GM12878 (cell line): ENCODE measurements at regions not wholly inside any gene's neighbourhood (a gene's known extent, or its start where the extent isn't known, plus 50 kb on each side); places are given as distances from the start of the nearest gene placed in this dataset.

Experiments
- EGR1 ChIP-seq, 2 experiments: IDR thresholded peaks; 1 replicate in 1 of 2; 2 replicates in 1 of 2; pipeline ENCODE4 v1.6.1; 2011 to 2012; ENCODE audit warnings: low read depth in 2 of 2, low read length in 2 of 2, borderline replicate concordance in 1 of 2, mild to moderate bottlenecking in 1 of 2, moderate library complexity in 1 of 2
- ESRRA ChIP-seq: IDR thresholded peaks from 2 replicates; pipeline ENCODE4 v1.6.1; 2012; ENCODE audit warnings: mild to moderate bottlenecking, low read length, improper control_type of control experiment
- MEF2A ChIP-seq: IDR thresholded peaks from 2 replicates; pipeline ENCODE4 v1.6.1; 2011; ENCODE audit warnings: low read depth, mild to moderate bottlenecking, low read length, moderate library complexity; ENCODE audit not compliant: insufficient read depth
- PAX8 ChIP-seq: fragments of 450-650 bp; IDR thresholded peaks from 2 replicates; pipeline ENCODE4 v1.6.1; 2017; ENCODE audit warnings: mild to moderate bottlenecking, moderate library complexity
- PRDM15 ChIP-seq: fragments of 450-650 bp; formaldehyde crosslinking; IDR thresholded peaks from 2 replicates; pipeline ENCODE4 v1.4.0; 2020; ENCODE audit warnings: mild to moderate bottlenecking, moderate library complexity
- REST ChIP-seq: IDR thresholded peaks from 2 replicates; pipeline ENCODE4 v1.6.1; 2012; ENCODE audit warnings: mild to moderate bottlenecking, low read depth, low read length
- SREBF2 ChIP-seq: IDR thresholded peaks from 2 replicates; pipeline ENCODE4 v1.6.1; 2012; ENCODE audit warnings: mild to moderate bottlenecking, low read length
- TAF1 ChIP-seq: IDR thresholded peaks from 2 replicates; pipeline ENCODE4 v1.6.1; 2011; ENCODE audit warnings: mild to moderate bottlenecking, low read depth, low read length, borderline replicate concordance
- TF ChIP-seq, protein P1 (sequence below), 3 experiments: IDR thresholded peaks in 2 of 3; conservative IDR thresholded peaks in 1 of 3; 2 replicates each; pipeline ENCODE4 v1.5.1; 2011; ENCODE audit warnings: low read depth in 3 of 3, low read length in 3 of 3, mild to moderate bottlenecking in 3 of 3, control low read depth in 2 of 3, moderate library complexity in 2 of 3, inconsistent platforms in 1 of 3, mixed read lengths in 1 of 3; ENCODE audit not compliant: control insufficient read depth in 2 of 3, insufficient read depth in 1 of 3; ENCODE audit errors: extremely low read depth in 1 of 3

DNA sequence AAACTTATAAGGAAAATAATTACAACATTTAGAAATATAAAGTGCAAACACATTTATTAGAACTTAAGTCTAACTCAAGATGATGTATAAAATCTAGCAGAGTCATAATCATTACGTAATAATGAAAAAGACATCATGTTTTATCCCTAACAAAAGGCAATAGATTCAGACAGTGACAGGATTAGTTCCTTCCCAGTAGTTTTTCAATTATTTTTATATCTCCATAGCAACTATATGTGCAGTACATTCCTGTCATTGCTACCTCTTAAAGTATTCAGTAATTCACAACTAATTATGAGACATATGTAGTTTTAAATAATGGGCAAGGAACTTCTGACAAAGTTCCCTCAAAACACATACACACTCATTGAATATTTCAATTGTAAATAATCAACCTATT lies 687.9 kb downstream of the CCDC85A start:
- TF ChIP-seq TAF1 (no peak), ESRRA (no peak), SREBF2 (no peak), EGR1 (IDR thresholded peaks at IDR 0.05; ENCODE audit: borderline replicate concordance in 1 of 2, low read depth in 2 of 2, low read length in 2 of 2) (no peak), REST (no peak), PAX8 (no peak), MEF2A (no peak), PRDM15 (CRISPR knock-in tag) (no peak)
- TF ChIP-seq, protein P1, sequence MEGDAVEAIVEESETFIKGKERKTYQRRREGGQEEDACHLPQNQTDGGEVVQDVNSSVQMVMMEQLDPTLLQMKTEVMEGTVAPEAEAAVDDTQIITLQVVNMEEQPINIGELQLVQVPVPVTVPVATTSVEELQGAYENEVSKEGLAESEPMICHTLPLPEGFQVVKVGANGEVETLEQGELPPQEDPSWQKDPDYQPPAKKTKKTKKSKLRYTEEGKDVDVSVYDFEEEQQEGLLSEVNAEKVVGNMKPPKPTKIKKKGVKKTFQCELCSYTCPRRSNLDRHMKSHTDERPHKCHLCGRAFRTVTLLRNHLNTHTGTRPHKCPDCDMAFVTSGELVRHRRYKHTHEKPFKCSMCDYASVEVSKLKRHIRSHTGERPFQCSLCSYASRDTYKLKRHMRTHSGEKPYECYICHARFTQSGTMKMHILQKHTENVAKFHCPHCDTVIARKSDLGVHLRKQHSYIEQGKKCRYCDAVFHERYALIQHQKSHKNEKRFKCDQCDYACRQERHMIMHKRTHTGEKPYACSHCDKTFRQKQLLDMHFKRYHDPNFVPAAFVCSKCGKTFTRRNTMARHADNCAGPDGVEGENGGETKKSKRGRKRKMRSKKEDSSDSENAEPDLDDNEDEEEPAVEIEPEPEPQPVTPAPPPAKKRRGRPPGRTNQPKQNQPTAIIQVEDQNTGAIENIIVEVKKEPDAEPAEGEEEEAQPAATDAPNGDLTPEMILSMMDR (IDR thresholded peaks at IDR 0.05 in 2 of 3, conservative IDR thresholded peaks at IDR 0.05 in 1 of 3; ENCODE audit: control insufficient read depth in 2 of 3, extremely low read depth in 1 of 3, insufficient read depth in 1 of 3, low read depth in 3 of 3, low read length in 3 of 3) = no peak
